ENCODE measurements at regions not wholly inside any gene's neighbourhood (a gene's known extent, or its start where the extent isn't known, plus 50 kb on each side); places are given as distances from the start of the nearest gene placed in this dataset.
"Not testable (repeated sequence)": the region's sequence is repeated elsewhere in the genome, so short reads cannot be mapped to it uniquely, and the experiment has no call there.

GRCh38 chr4:52376132-52376704, 282.9 kb downstream of the USP46 start:
- Histone ChIP-seq H3K9ac (ENCODE audit: low read length in 5 of 5) (no peak overlapping the region), H3K9me3 (ENCODE audit: control insufficient read depth in 5 of 5, low read length in 5 of 5) (no peaks in the 10 kb centered on the region), H3K27me3 (ENCODE audit: control insufficient read depth in 5 of 5, insufficient read depth in 4 of 5, low read length in 5 of 5) (no peaks in the 10 kb centered on the region), H3K27ac (ENCODE audit: low read depth, low read length) (no peak overlapping the region), H3K4me3 (ENCODE audit: low read depth in 1 of 5, low read length in 5 of 5) (no peak overlapping the region), H3K4me1 (ENCODE audit: control insufficient read depth in 5 of 5, insufficient read depth in 5 of 5, low read length in 5 of 5) (no peaks in the 10 kb centered on the region), H3K36me3 (ENCODE audit: control insufficient read depth in 5 of 5, insufficient read depth in 5 of 5, low read length in 5 of 5) (no peaks in the 10 kb centered on the region)

GRCh38 chr4:52377563-52377962, 281.5 kb downstream of the USP46 start:
- H3K4me3 ChIP-seq (ENCODE audit: low read depth in 1 of 5, low read length in 5 of 5) = no peak overlapping the region
- H3K27ac ChIP-seq (ENCODE audit: low read depth, low read length) = no peak overlapping the region
- H3K27me3 ChIP-seq (ENCODE audit: control insufficient read depth in 5 of 5, insufficient read depth in 4 of 5, low read length in 5 of 5) = no peaks in the 10 kb centered on the region
- H3K4me1 ChIP-seq (ENCODE audit: control insufficient read depth in 5 of 5, insufficient read depth in 5 of 5, low read length in 5 of 5) = no peaks in the 10 kb centered on the region
- H3K9ac ChIP-seq (ENCODE audit: low read length in 5 of 5) = no peak overlapping the region
- no peaks in the 10 kb centered on the region for H3K9me3 ChIP-seq (ENCODE audit: control insufficient read depth in 5 of 5, low read length in 5 of 5)
- no peaks in the 10 kb centered on the region for H3K36me3 ChIP-seq (ENCODE audit: control insufficient read depth in 5 of 5, insufficient read depth in 5 of 5, low read length in 5 of 5)

GRCh38 chr4:52407545-52407944, 251.6 kb downstream of the USP46 start:
- H3K9me3 ChIP-seq (ENCODE audit: control insufficient read depth in 5 of 5, low read length in 5 of 5) = no peaks in the 10 kb centered on the region
- H3K27me3 ChIP-seq (ENCODE audit: control insufficient read depth in 5 of 5, insufficient read depth in 4 of 5, low read length in 5 of 5) = no peaks in the 10 kb centered on the region
- H3K4me1 ChIP-seq (ENCODE audit: control insufficient read depth in 5 of 5, insufficient read depth in 5 of 5, low read length in 5 of 5) = no peaks in the 10 kb centered on the region
- no peak overlapping the region for H3K27ac ChIP-seq (ENCODE audit: low read depth, low read length)
- no peak overlapping the region for H3K9ac ChIP-seq (ENCODE audit: low read length in 5 of 5)
- no peaks in the 10 kb centered on the region for H3K36me3 ChIP-seq (ENCODE audit: control insufficient read depth in 5 of 5, insufficient read depth in 5 of 5, low read length in 5 of 5)
- no peak overlapping the region for H3K4me3 ChIP-seq (ENCODE audit: low read depth in 1 of 5, low read length in 5 of 5)

GRCh38 chr4:52408032-52408431, 251.1 kb downstream of the USP46 start:
- Histone ChIP-seq H3K27me3 (ENCODE audit: control insufficient read depth in 5 of 5, insufficient read depth in 4 of 5, low read length in 5 of 5) (no peaks in the 10 kb centered on the region), H3K9me3 (ENCODE audit: control insufficient read depth in 5 of 5, low read length in 5 of 5) (no peaks in the 10 kb centered on the region), H3K27ac (ENCODE audit: low read depth, low read length) (no peak overlapping the region), H3K4me3 (ENCODE audit: low read depth in 1 of 5, low read length in 5 of 5) (no peak overlapping the region), H3K9ac (ENCODE audit: low read length in 5 of 5) (no peak overlapping the region), H3K4me1 (ENCODE audit: control insufficient read depth in 5 of 5, insufficient read depth in 5 of 5, low read length in 5 of 5) (no peaks in the 10 kb centered on the region), H3K36me3 (ENCODE audit: control insufficient read depth in 5 of 5, insufficient read depth in 5 of 5, low read length in 5 of 5) (no peaks in the 10 kb centered on the region)

- Histone ChIP-seq H3K27me3 (ENCODE audit: control insufficient read depth in 5 of 5, insufficient read depth in 4 of 5, low read length in 5 of 5) (no peaks in the 10 kb centered on the region), H3K9me3 (ENCODE audit: control insufficient read depth in 5 of 5, low read length in 5 of 5) (no peaks in the 10 kb centered on the region), H3K4me1 (ENCODE audit: control insufficient read depth in 5 of 5, insufficient read depth in 5 of 5, low read length in 5 of 5) (no peaks in the 10 kb centered on the region), H3K27ac (ENCODE audit: low read depth, low read length) (no peak overlapping the region), H3K36me3 (ENCODE audit: control insufficient read depth in 5 of 5, insufficient read depth in 5 of 5, low read length in 5 of 5) (no peaks in the 10 kb centered on the region), H3K4me3 (ENCODE audit: low read depth in 1 of 5, low read length in 5 of 5) (no peak overlapping the region), H3K9ac (ENCODE audit: low read length in 5 of 5) (no peak overlapping the region)
Observed at GRCh38 chr4:52408471-52408870, 250.6 kb downstream of the USP46 start.

GRCh38 chr4:52409766-52410165, 249.3 kb downstream of the USP46 start:
- H3K27me3 ChIP-seq (ENCODE audit: control insufficient read depth in 5 of 5, insufficient read depth in 4 of 5, low read length in 5 of 5); H3K4me1 ChIP-seq (ENCODE audit: control insufficient read depth in 5 of 5, insufficient read depth in 5 of 5, low read length in 5 of 5); H3K27ac ChIP-seq (ENCODE audit: low read depth, low read length); H3K9me3 ChIP-seq (ENCODE audit: control insufficient read depth in 5 of 5, low read length in 5 of 5); H3K4me3 ChIP-seq (ENCODE audit: low read depth in 1 of 5, low read length in 5 of 5); H3K9ac ChIP-seq (ENCODE audit: low read length in 5 of 5); H3K36me3 ChIP-seq (ENCODE audit: control insufficient read depth in 5 of 5, insufficient read depth in 5 of 5, low read length in 5 of 5): not testable (repeated sequence)

- Histone ChIP-seq H3K4me1 (ENCODE audit: control insufficient read depth in 5 of 5, insufficient read depth in 5 of 5, low read length in 5 of 5) (no peaks in the 10 kb centered on the region), H3K27ac (ENCODE audit: low read depth, low read length) (no peak overlapping the region), H3K4me3 (ENCODE audit: low read depth in 1 of 5, low read length in 5 of 5) (no peak overlapping the region), H3K9ac (ENCODE audit: low read length in 5 of 5) (no peak overlapping the region), H3K27me3 (ENCODE audit: control insufficient read depth in 5 of 5, insufficient read depth in 4 of 5, low read length in 5 of 5) (no peaks in the 10 kb centered on the region), H3K9me3 (ENCODE audit: control insufficient read depth in 5 of 5, low read length in 5 of 5) (no peaks in the 10 kb centered on the region), H3K36me3 (ENCODE audit: control insufficient read depth in 5 of 5, insufficient read depth in 5 of 5, low read length in 5 of 5) (no peaks in the 10 kb centered on the region)
Observed at GRCh38 chr4:52410971-52411370, 248.1 kb downstream of the USP46 start.

GRCh38 chr4:52420330-52420729, 238.8 kb downstream of the USP46 start:
- H3K9me3 ChIP-seq (ENCODE audit: control insufficient read depth in 5 of 5, low read length in 5 of 5) = peaks cover 0 to 3% (median 0%) of the 10 kb centered on the region in 5 donors
- H3K27me3 ChIP-seq (ENCODE audit: control insufficient read depth in 5 of 5, insufficient read depth in 4 of 5, low read length in 5 of 5) = no peaks in the 10 kb centered on the region
- no peak overlapping the region for H3K9ac ChIP-seq (ENCODE audit: low read length in 5 of 5)
- H3K36me3 ChIP-seq (ENCODE audit: control insufficient read depth in 5 of 5, insufficient read depth in 5 of 5, low read length in 5 of 5) = no peaks in the 10 kb centered on the region
- H3K4me1 ChIP-seq (ENCODE audit: control insufficient read depth in 5 of 5, insufficient read depth in 5 of 5, low read length in 5 of 5) = no peaks in the 10 kb centered on the region
- no peak overlapping the region for H3K27ac ChIP-seq (ENCODE audit: low read depth, low read length)
- H3K4me3 ChIP-seq (ENCODE audit: low read depth in 1 of 5, low read length in 5 of 5) = no peak overlapping the region

- Histone ChIP-seq H3K9me3 (ENCODE audit: control insufficient read depth in 5 of 5, low read length in 5 of 5) (peaks cover 0 to 3% (median 0%) of the 10 kb centered on the region in 5 donors), H3K9ac (ENCODE audit: low read length in 5 of 5) (no peak overlapping the region), H3K27ac (ENCODE audit: low read depth, low read length) (no peak overlapping the region), H3K4me3 (ENCODE audit: low read depth in 1 of 5, low read length in 5 of 5) (no peak overlapping the region), H3K4me1 (ENCODE audit: control insufficient read depth in 5 of 5, insufficient read depth in 5 of 5, low read length in 5 of 5) (no peaks in the 10 kb centered on the region), H3K27me3 (ENCODE audit: control insufficient read depth in 5 of 5, insufficient read depth in 4 of 5, low read length in 5 of 5) (no peaks in the 10 kb centered on the region), H3K36me3 (ENCODE audit: control insufficient read depth in 5 of 5, insufficient read depth in 5 of 5, low read length in 5 of 5) (no peaks in the 10 kb centered on the region)
Observed at GRCh38 chr4:52421811-52422213, 237.3 kb downstream of the USP46 start.

- H3K4me1 ChIP-seq (ENCODE audit: control insufficient read depth in 5 of 5, insufficient read depth in 5 of 5, low read length in 5 of 5) = no peaks in the 10 kb centered on the region
- H3K9me3 ChIP-seq (ENCODE audit: control insufficient read depth in 5 of 5, low read length in 5 of 5) = no peaks in the 10 kb centered on the region
- no peak overlapping the region for H3K4me3 ChIP-seq (ENCODE audit: low read depth in 1 of 5, low read length in 5 of 5)
- H3K27ac ChIP-seq (ENCODE audit: low read depth, low read length) = no peak overlapping the region
- no peaks in the 10 kb centered on the region for H3K27me3 ChIP-seq (ENCODE audit: control insufficient read depth in 5 of 5, insufficient read depth in 4 of 5, low read length in 5 of 5)
- H3K9ac ChIP-seq (ENCODE audit: low read length in 5 of 5) = no peak overlapping the region
- H3K36me3 ChIP-seq (ENCODE audit: control insufficient read depth in 5 of 5, insufficient read depth in 5 of 5, low read length in 5 of 5) = no peaks in the 10 kb centered on the region
Observed at GRCh38 chr4:52423967-52424366, 235.1 kb downstream of the USP46 start.

Measured in subcutaneous abdominal adipose tissue (tissue), 5 donors.